GM12875 (cell line): ENCODE measurements at regions not wholly inside any gene's neighbourhood (a gene's known extent, or its start where the extent isn't known, plus 50 kb on each side); places are given as distances from the start of the nearest gene placed in this dataset.
A peak's percentile ranks its signal among the peaks of the same experiment; 100 is the strongest.
"Not testable (repeated sequence)": the region's sequence is repeated elsewhere in the genome, so short reads cannot be mapped to it uniquely, and the experiment has no call there.

ENCODE experiments used
- H3K4me3 ChIP-seq: one replicate; pipeline ENCODE4 v1.5.1; 2011; ENCODE audit warnings: low read depth, low read length, control low read depth
- CTCF ChIP-seq: IDR thresholded peaks from 2 replicates; pipeline ENCODE4 v1.5.1; 2011; ENCODE audit warnings: low read depth, mild to moderate bottlenecking, control low read depth, inconsistent platforms, low read length, moderate library complexity, borderline replicate concordance; ENCODE audit not compliant: insufficient read depth

- no peak for TF ChIP-seq CTCF
- no peak overlapping the region for H3K4me3 ChIP-seq
Observed at GRCh38 chrX:65841263-65841662, 173.8 kb downstream of the MSN start.

- no peak for TF ChIP-seq CTCF
- H3K4me3 ChIP-seq: no peak overlapping the region
Observed at GRCh38 chrX:65838674-65839073, 171.2 kb downstream of the MSN start.

GRCh38 chrX:65837875-65838549 is 170.6 kb downstream of the MSN start:
- no peak overlapping the region for H3K4me3 ChIP-seq
- no peak for TF ChIP-seq CTCF

GRCh38 chrX:65831268-65831667 is 163.8 kb downstream of the MSN start:
- no peak overlapping the region for H3K4me3 ChIP-seq
- TF ChIP-seq CTCF: no peak

GRCh38 chrX:65828599-65828998 is 161.1 kb downstream of the MSN start:
- no peak overlapping the region for H3K4me3 ChIP-seq
- TF ChIP-seq CTCF: no peak

- not testable (repeated sequence) for H3K4me3 ChIP-seq
Observed at GRCh38 chrX:65825226-65825625, 157.8 kb downstream of the MSN start.

GRCh38 chrX:65821721-65822496 is 154.5 kb downstream of the MSN start:
- peak overlapping the region; percentile 53 for H3K4me3 ChIP-seq
- TF ChIP-seq CTCF: no peak

GRCh38 chrX:65819983-65820382 is 152.5 kb downstream of the MSN start:
- not testable (repeated sequence) for H3K4me3 ChIP-seq
